Pancreas (tissue), 10 donors: ENCODE measurements at regions not wholly inside any gene's neighbourhood (a gene's known extent, or its start where the extent isn't known, plus 50 kb on each side); places are given as distances from the start of the nearest gene placed in this dataset.

Experiments
- ATAC-seq, 4 donors: fragments of 200-7000 bp; cut with Tn5 transposase; one replicate each; pipeline versions ENCODE4 v1.8.0 to v1.9.1; 2020; ENCODE audit warnings: mild to moderate bottlenecking in 4 of 4, moderate library complexity in 4 of 4
- DNase-seq, 6 donors: peaks; one replicate each; pipeline ENCODE4 v3.0.0-alpha.2; 2020
- FAIRE-seq: peaks from 2 replicates; lab custom pipeline; 2012; peaks lifted over from hg19 to GRCh38; lab: Jason Lieb, UNC
- H3K27ac ChIP-seq, 4 donors: fragments of 200-600 bp; sonication (generic); 1 replicate in 3 of 4; 2 replicates in 1 of 4; pipeline versions ENCODE4 v1.5.0 to v1.8.0; 2020
- H3K27me3 ChIP-seq, 4 donors: fragments of 200-600 bp; one replicate each; pipeline ENCODE4 v1.8.0; 2021
- H3K36me3 ChIP-seq, 3 donors: fragments of 200-600 bp; sonication (generic) in 1 of 3; one replicate each; pipeline versions ENCODE4 v1.5.0 to v1.8.0; 2020 to 2021
- H3K4me1 ChIP-seq, 3 donors: fragments of 200-600 bp; one replicate each; pipeline ENCODE4 v1.8.0; 2021
- H3K4me3 ChIP-seq, 4 donors: fragments of 200-600 bp; sonication (generic) in 2 of 4; one replicate each; pipeline versions ENCODE4 v1.5.0 to v1.8.0; 2020 to 2021
- H3K9me3 ChIP-seq, 4 donors: fragments of 200-600 bp; one replicate each; pipeline ENCODE4 v1.8.0; 2021
- CTCF ChIP-seq, 4 donors: fragments of 200-600 bp; sonication (generic) in 3 of 4; IDR thresholded peaks; one replicate each; pipeline versions ENCODE4 v1.5.0 to v1.8.0; 2021; ENCODE audit warnings: antibody characterized with exemption in 4 of 4
- WGBS, 2 donors: extraction: QIAGEN DNeasy Blood & Tissue Kit; methylation state at CpG; one replicate each; pipeline ENCODE4 v1.1.7; 2013; 5-methylcytosine and 5-hydroxymethylcytosine counted together
- intact Hi-C, 3 donors: fragments of 100-400 bp; cut with DNase I; formaldehyde crosslinking; loops; one replicate each; pipeline versions ENCODE4 v1.11.1 to v1.14.2; 2022
- donor health status: healthy with polysubstance abuse.
- donor health status: DM: no; HTN: no; CAD: no; lungs with moderate emphysema.
- donor health status: DM: no; HTN: no; CAD: no.
- donor health status: control.
- donor health status: control.
- donor health status: Bipolar disorder and iron deficiency.
- donor health status: DM: yes; HTN: yes; CAD: no.
- donor health status: DM: no; HTN: no; CAD: no.
- donor health status: DM: no; HTN: no; CAD: no.
- donor health status: DM: yes; HTN: yes; CAD: no.

GRCh38 chr21:41670056-41670805 is 96.6 kb downstream of the RIPK4 start:
- no peak for TF ChIP-seq CTCF (IDR thresholded peaks at IDR 0.05)
- Histone ChIP-seq H3K4me1 (peaks cover 0 to 15% (median 11%) of the 10 kb centered on the region in 3 donors), H3K27me3 (no peaks in the 10 kb centered on the region), H3K9me3 (no peaks in the 10 kb centered on the region), H3K27ac (no peak overlapping the region), H3K4me3 (no peak overlapping the region), H3K36me3 (no peaks in the 10 kb centered on the region)
- intact Hi-C loops = loop anchor here in 1 of 3 donors (5.0 kb wide), 1 partner anchor 102 kb away; no protein-coding TSS in a partner anchor
- DNase-seq (peak in 1 of 6 donors; percentile 49), ATAC-seq (no peak), FAIRE-seq (no peak)
- 90 to 93% methylated on average over 27 to 28 of the region's 28 CpGs for WGBS, 2 donors

- WGBS, 2 donors = 72 to 78% methylated on average over 4 of the region's 4 CpGs
- DNase-seq (no peak), FAIRE-seq (no peak), ATAC-seq (no peak)
- Histone ChIP-seq H3K4me1 (peaks cover 1 to 14% (median 11%) of the 10 kb centered on the region in 3 donors), H3K4me3 (no peak overlapping the region), H3K27me3 (no peaks in the 10 kb centered on the region), H3K9me3 (no peaks in the 10 kb centered on the region), H3K27ac (no peak overlapping the region), H3K36me3 (no peaks in the 10 kb centered on the region)
- intact Hi-C loops = no loop called here
- TF ChIP-seq CTCF (IDR thresholded peaks at IDR 0.05) = no peak
Observed at GRCh38 chr21:41669533-41669830, 97.4 kb downstream of the RIPK4 start.

GRCh38 chr21:41668686-41669532 is 97.9 kb downstream of the RIPK4 start:
- DNase-seq = peak in 1 of 6 donors; percentile 42

GRCh38 chr21:41668051-41668541 is 98.8 kb downstream of the RIPK4 start:
- Histone ChIP-seq H3K9me3 (no peaks in the 10 kb centered on the region), H3K27me3 (no peaks in the 10 kb centered on the region), H3K4me1 (peaks cover 0 to 5% (median under 1%) of the 10 kb centered on the region in 3 donors), H3K36me3 (no peaks in the 10 kb centered on the region), H3K27ac (no peak overlapping the region), H3K4me3 (no peak overlapping the region)
- no peak for TF ChIP-seq CTCF (IDR thresholded peaks at IDR 0.05)
- WGBS, 2 donors = 87 to 91% methylated on average over 11 of the region's 11 CpGs
- FAIRE-seq (no peak), DNase-seq (peak in 1 of 6 donors; percentile 34), ATAC-seq (no peak)
- intact Hi-C loops = no loop called here

More at GRCh38 chr21:41668686-41669532, 97.9 kb downstream of the RIPK4 start:
- no peak for TF ChIP-seq CTCF (IDR thresholded peaks at IDR 0.05)
- no peak for ATAC-seq
- Histone ChIP-seq H3K9me3 (no peaks in the 10 kb centered on the region), H3K4me1 (peaks cover 5 to 8% (median 6%) of the 10 kb centered on the region in 3 donors), H3K27me3 (no peaks in the 10 kb centered on the region), H3K36me3 (no peaks in the 10 kb centered on the region), H3K4me3 (no peak overlapping the region), H3K27ac (no peak overlapping the region)
- intact Hi-C loops = no loop called here
- 90 to 92% methylated on average over 25 to 26 of the region's 26 CpGs for WGBS, 2 donors
- FAIRE-seq = no peak
